Transverse colon (tissue), 4 donors: ENCODE measurements at regions not wholly inside any gene's neighbourhood (a gene's known extent, or its start where the extent isn't known, plus 50 kb on each side); places are given as distances from the start of the nearest gene placed in this dataset.

Source experiments
- EP300 ChIP-seq: sonication (generic); formaldehyde crosslinking; IDR thresholded peaks from one replicate; pipeline ENCODE4 v1.6.1; 2017; ENCODE audit warnings: antibody characterized with exemption, low read depth
- POLR2A ChIP-seq: fragments of 450-650 bp; IDR thresholded peaks from one replicate; pipeline ENCODE4 v1.6.1; 2016; ENCODE audit warnings: antibody characterized with exemption, mild to moderate bottlenecking, moderate library complexity
- POLR2AphosphoS5 ChIP-seq, 3 donors: sonication (generic); formaldehyde crosslinking; IDR thresholded peaks; one replicate each; pipeline ENCODE4 v1.6.1; 2016; ENCODE audit warnings: antibody characterized with exemption in 3 of 3
- TF ChIP-seq, protein P1 (sequence below), 5 experiments: fragments of 200-600 bp in 3 of 5; fragments of 450-650 bp in 2 of 5; sonication (generic) in 3 of 5; IDR thresholded peaks; 1 replicate in 2 of 5; 2 replicates in 3 of 5; pipeline ENCODE4 v1.5.1; 2016 to 2017; ENCODE audit warnings: antibody characterized with exemption in 5 of 5, inconsistent platforms in 3 of 5, mild to moderate bottlenecking in 2 of 5, moderate library complexity in 1 of 5

DNA sequence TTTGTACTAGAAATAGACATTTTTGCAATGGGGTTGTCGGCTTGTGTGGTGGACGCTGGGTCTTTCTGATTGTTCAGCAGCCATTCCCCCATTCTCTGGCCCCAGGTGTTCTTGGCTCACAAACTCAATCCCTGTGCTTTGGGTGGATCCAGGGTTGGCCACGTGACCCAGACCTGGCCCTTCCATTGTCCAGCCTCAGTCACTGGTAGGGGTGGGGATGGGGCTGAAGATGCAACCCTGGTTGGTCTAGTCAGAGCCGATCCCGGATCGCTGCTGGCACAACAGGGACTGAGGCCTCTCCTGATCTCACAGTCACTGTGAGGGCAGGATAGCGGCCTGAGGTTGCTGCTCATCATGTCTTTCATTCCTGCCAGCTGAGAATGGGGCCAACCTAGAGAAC is 365.3 kb upstream of the SULF2 start:
- no peak for TF ChIP-seq POLR2AphosphoS5 (IDR thresholded peaks at IDR 0.05)
- TF ChIP-seq, protein P1, sequence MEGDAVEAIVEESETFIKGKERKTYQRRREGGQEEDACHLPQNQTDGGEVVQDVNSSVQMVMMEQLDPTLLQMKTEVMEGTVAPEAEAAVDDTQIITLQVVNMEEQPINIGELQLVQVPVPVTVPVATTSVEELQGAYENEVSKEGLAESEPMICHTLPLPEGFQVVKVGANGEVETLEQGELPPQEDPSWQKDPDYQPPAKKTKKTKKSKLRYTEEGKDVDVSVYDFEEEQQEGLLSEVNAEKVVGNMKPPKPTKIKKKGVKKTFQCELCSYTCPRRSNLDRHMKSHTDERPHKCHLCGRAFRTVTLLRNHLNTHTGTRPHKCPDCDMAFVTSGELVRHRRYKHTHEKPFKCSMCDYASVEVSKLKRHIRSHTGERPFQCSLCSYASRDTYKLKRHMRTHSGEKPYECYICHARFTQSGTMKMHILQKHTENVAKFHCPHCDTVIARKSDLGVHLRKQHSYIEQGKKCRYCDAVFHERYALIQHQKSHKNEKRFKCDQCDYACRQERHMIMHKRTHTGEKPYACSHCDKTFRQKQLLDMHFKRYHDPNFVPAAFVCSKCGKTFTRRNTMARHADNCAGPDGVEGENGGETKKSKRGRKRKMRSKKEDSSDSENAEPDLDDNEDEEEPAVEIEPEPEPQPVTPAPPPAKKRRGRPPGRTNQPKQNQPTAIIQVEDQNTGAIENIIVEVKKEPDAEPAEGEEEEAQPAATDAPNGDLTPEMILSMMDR (IDR thresholded peaks at IDR 0.05) = no peak
- no peak for TF ChIP-seq POLR2A
- no peak for TF ChIP-seq EP300
